ENCODE measurements at regions not wholly inside any gene's neighbourhood (a gene's known extent, or its start where the extent isn't known, plus 50 kb on each side); places are given as distances from the start of the nearest gene placed in this dataset.

DNA sequence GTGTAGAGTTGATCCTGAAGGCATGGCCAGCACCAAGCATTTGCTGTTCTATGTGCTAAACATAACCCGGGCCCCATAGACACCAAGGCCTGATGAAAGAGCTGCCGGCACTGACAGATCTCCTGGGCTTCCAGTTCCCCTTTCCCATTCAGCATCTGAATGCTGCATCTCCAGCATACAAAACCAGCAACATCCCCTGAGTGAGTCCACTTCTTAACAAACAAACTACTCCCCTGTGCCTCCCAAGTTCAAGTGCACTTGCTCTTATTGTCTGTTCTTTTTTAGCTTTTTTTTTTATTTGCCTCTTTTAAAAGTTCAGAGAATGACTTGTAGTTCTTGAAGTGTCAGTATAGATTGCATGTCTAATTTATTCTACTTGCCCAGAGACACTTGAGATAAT lies 156.0 kb downstream of the EDEM1 start:
- Histone ChIP-seq H3K36me3 (ENCODE audit: insufficient read depth, low read length) (no peaks in the 10 kb centered on the region), H3K27ac (ENCODE audit: low read depth, low read length, poor library complexity, severe bottlenecking) (no peak overlapping the region), H3K4me3 (ENCODE audit: low read depth, low read length, poor library complexity, severe bottlenecking) (no peak overlapping the region), H3K4me2 (ENCODE audit: low read length) (no peak overlapping the region), H3K9me2 (ENCODE audit: insufficient read depth, low read length) (no peaks in the 10 kb centered on the region), H2AFZ (ENCODE audit: low read length) (no peak overlapping the region), H3K79me2 (ENCODE audit: insufficient read depth, low read depth, low read length) (no peaks in the 10 kb centered on the region), H3K4me1 (ENCODE audit: insufficient read depth, low read length, poor library complexity, severe bottlenecking) (no peaks in the 10 kb centered on the region), H3K9me3 (ENCODE audit: low read length) (no peaks in the 10 kb centered on the region), H4K20me1 (ENCODE audit: insufficient read depth, low read length) (no peaks in the 10 kb centered on the region)
- no peak for DNase-seq (ENCODE audit: low spot score)
- BruUV-seq (replicated peaks), result no TSS peak
- TF ChIP-seq, protein P1, sequence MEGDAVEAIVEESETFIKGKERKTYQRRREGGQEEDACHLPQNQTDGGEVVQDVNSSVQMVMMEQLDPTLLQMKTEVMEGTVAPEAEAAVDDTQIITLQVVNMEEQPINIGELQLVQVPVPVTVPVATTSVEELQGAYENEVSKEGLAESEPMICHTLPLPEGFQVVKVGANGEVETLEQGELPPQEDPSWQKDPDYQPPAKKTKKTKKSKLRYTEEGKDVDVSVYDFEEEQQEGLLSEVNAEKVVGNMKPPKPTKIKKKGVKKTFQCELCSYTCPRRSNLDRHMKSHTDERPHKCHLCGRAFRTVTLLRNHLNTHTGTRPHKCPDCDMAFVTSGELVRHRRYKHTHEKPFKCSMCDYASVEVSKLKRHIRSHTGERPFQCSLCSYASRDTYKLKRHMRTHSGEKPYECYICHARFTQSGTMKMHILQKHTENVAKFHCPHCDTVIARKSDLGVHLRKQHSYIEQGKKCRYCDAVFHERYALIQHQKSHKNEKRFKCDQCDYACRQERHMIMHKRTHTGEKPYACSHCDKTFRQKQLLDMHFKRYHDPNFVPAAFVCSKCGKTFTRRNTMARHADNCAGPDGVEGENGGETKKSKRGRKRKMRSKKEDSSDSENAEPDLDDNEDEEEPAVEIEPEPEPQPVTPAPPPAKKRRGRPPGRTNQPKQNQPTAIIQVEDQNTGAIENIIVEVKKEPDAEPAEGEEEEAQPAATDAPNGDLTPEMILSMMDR (conservative IDR thresholded peaks at IDR 0.05; ENCODE audit: low read length), result no peak
- TF ChIP-seq EZH2phosphoT487 (IDR thresholded peaks at IDR 0.05; ENCODE audit: borderline replicate concordance, low read depth, low read length), result no peak
- ChIA-PET POLR2A (no interaction called here), CTCF (ENCODE audit: unreplicated experiment) (no interaction called here)
- intact Hi-C loops (cut with micrococcal nuclease; ENCODE audit: unreplicated experiment), result no loop called here

DNA sequence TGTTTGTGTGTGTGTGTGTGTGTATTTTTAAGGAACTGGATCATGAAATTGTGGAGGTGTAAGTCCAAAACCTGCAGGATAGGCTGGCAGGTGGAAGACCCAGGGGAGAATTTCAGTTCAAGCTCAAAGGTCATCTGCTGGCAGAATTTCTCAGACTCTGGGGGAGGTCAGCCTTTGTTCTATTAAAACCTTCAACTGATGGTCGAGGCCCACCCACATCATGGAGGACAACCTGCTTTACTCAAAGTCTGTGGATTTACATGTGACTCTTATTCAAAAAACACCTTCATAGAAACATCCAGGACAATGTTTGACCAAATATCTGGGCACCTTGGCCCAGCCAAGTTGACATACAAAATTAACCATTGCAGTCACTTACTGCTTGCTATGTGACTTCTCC lies 157.2 kb downstream of the EDEM1 start:
- no peak for TF ChIP-seq EZH2phosphoT487 (IDR thresholded peaks at IDR 0.05; ENCODE audit: borderline replicate concordance, low read depth, low read length)
- TF ChIP-seq, protein P1 (conservative IDR thresholded peaks at IDR 0.05; ENCODE audit: low read length), result no peak
- no peak for DNase-seq (ENCODE audit: low spot score)
- ChIA-PET POLR2A (no interaction called here), CTCF (ENCODE audit: unreplicated experiment) (no interaction called here)
- no peak overlapping the region for H3K27ac ChIP-seq (ENCODE audit: low read depth, low read length, poor library complexity, severe bottlenecking)
- H3K4me3 ChIP-seq (ENCODE audit: low read depth, low read length, poor library complexity, severe bottlenecking), result no peak overlapping the region
- H3K9me3 ChIP-seq (ENCODE audit: low read length), result no peaks in the 10 kb centered on the region
- no peak overlapping the region for H2AFZ ChIP-seq (ENCODE audit: low read length)
- H3K79me2 ChIP-seq (ENCODE audit: insufficient read depth, low read depth, low read length), result no peaks in the 10 kb centered on the region
- H3K36me3 ChIP-seq (ENCODE audit: insufficient read depth, low read length), result no peaks in the 10 kb centered on the region
- H4K20me1 ChIP-seq (ENCODE audit: insufficient read depth, low read length), result no peaks in the 10 kb centered on the region
- BruUV-seq (replicated peaks), result no TSS peak
- no peaks in the 10 kb centered on the region for H3K4me1 ChIP-seq (ENCODE audit: insufficient read depth, low read length, poor library complexity, severe bottlenecking)
- H3K9me2 ChIP-seq (ENCODE audit: insufficient read depth, low read length), result no peaks in the 10 kb centered on the region
- intact Hi-C loops (cut with micrococcal nuclease; ENCODE audit: unreplicated experiment), result no loop called here
- no peak overlapping the region for H3K4me2 ChIP-seq (ENCODE audit: low read length)

DNA sequence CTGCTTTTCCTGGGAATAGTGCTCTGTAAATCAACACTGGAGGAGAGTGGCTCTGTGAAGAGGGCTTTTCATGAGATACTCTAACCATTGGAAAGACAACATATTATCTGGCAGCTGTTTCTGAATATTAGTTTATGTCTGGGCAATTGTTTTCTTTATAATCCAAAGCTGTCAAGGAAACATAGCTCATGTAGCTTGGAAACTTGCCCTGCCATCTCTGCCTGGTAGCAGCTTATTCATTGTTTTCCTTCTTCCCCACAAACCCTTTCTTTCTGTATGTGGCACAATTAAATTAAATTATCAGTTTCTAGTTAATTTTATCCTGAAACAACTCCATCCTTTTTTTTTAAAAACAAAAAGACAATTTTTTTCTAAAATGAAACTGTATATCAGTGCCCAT lies 160.0 kb downstream of the EDEM1 start:
- no peaks in the 10 kb centered on the region for H3K4me1 ChIP-seq (ENCODE audit: insufficient read depth, low read length, poor library complexity, severe bottlenecking)
- no peaks in the 10 kb centered on the region for H4K20me1 ChIP-seq (ENCODE audit: insufficient read depth, low read length)
- TF ChIP-seq EZH2phosphoT487 (IDR thresholded peaks at IDR 0.05; ENCODE audit: borderline replicate concordance, low read depth, low read length), result no peak
- TF ChIP-seq, protein P1 (conservative IDR thresholded peaks at IDR 0.05; ENCODE audit: low read length), result no peak
- no TSS peak for BruUV-seq (replicated peaks)
- no peaks in the 10 kb centered on the region for H3K79me2 ChIP-seq (ENCODE audit: insufficient read depth, low read depth, low read length)
- no peaks in the 10 kb centered on the region for H3K9me2 ChIP-seq (ENCODE audit: insufficient read depth, low read length)
- no peak overlapping the region for H3K4me2 ChIP-seq (ENCODE audit: low read length)
- no peaks in the 10 kb centered on the region for H3K36me3 ChIP-seq (ENCODE audit: insufficient read depth, low read length)
- H3K9me3 ChIP-seq (ENCODE audit: low read length), result no peaks in the 10 kb centered on the region
- CTCF ChIA-PET (ENCODE audit: unreplicated experiment), result no interaction called here
- POLR2A ChIA-PET, result interaction anchor here (0.8 to 3.2 kb wide), 3 partner anchors 10 to 14 kb away, joined by 4 to 12 read pairs (median 5); no protein-coding TSS in a partner anchor
- H3K4me3 ChIP-seq (ENCODE audit: low read depth, low read length, poor library complexity, severe bottlenecking), result no peak overlapping the region
- no peak overlapping the region for H3K27ac ChIP-seq (ENCODE audit: low read depth, low read length, poor library complexity, severe bottlenecking)
- no peak for DNase-seq (ENCODE audit: low spot score)
- H2AFZ ChIP-seq (ENCODE audit: low read length), result no peak overlapping the region
- intact Hi-C loops (cut with micrococcal nuclease; ENCODE audit: unreplicated experiment), result no loop called here

All from OCI-LY7 (cell line).